GF-D8 (cell line): ENCODE measurements at regions not wholly inside any gene's neighbourhood (a gene's known extent, or its start where the extent isn't known, plus 50 kb on each side); places are given as distances from the start of the nearest gene placed in this dataset.
"Not testable (repeated sequence)": the region's sequence is repeated elsewhere in the genome, so short reads cannot be mapped to it uniquely, and the experiment has no call there.

ENCODE experiments used
- DNase-seq: peaks from one replicate; lab custom pipeline; 2025; lab: John Stamatoyannopoulos, UW

- peak; percentile 55 for DNase-seq
Observed at GRCh38 chr6:82118150-82118562, 129.4 kb downstream of the IBTK start.

- no peak for DNase-seq
Observed at GRCh38 chr6:82114748-82115147, 132.8 kb downstream of the IBTK start.

GRCh38 chr6:82113231-82113630 is 134.3 kb downstream of the IBTK start:
- DNase-seq = no peak

GRCh38 chr6:82111818-82112217 is 135.7 kb downstream of the IBTK start:
- DNase-seq = no peak

- DNase-seq = no peak
Observed at GRCh38 chr6:82111114-82111513, 136.4 kb downstream of the IBTK start.

- DNase-seq = not testable (repeated sequence)
Observed at GRCh38 chr6:82103171-82103570, 144.4 kb downstream of the IBTK start.

GRCh38 chr6:82101374-82102114 is 146.0 kb downstream of the IBTK start:
- DNase-seq = not testable (repeated sequence)

GRCh38 chr6:82100763-82101162 is 146.8 kb downstream of the IBTK start:
- not testable (repeated sequence) for DNase-seq

GRCh38 chr6:82097676-82098075 is 149.9 kb downstream of the IBTK start:
- DNase-seq = no peak

GRCh38 chr6:82095091-82095490 is 152.5 kb downstream of the IBTK start:
- peak; percentile 24 for DNase-seq

- no peak for DNase-seq
Observed at GRCh38 chr6:82094166-82094806, 153.3 kb downstream of the IBTK start.

GRCh38 chr6:82088978-82089771 is 158.4 kb downstream of the IBTK start:
- DNase-seq = no peak

GRCh38 chr6:82086944-82087343 is 160.6 kb downstream of the IBTK start:
- no peak for DNase-seq

GRCh38 chr6:82085701-82086100 is 161.8 kb downstream of the IBTK start:
- no peak for DNase-seq

- no peak for DNase-seq
Observed at GRCh38 chr6:82084324-82084920, 163.1 kb downstream of the IBTK start.

GRCh38 chr6:82083646-82084045 is 163.9 kb downstream of the IBTK start:
- no peak for DNase-seq

GRCh38 chr6:82080767-82081166 is 166.8 kb downstream of the IBTK start:
- no peak for DNase-seq

- no peak for DNase-seq
Observed at GRCh38 chr6:82078286-82078908, 169.1 kb downstream of the IBTK start.

GRCh38 chr6:82076916-82077315 is 170.6 kb downstream of the IBTK start:
- no peak for DNase-seq

GRCh38 chr6:82074556-82074955 is 173.0 kb downstream of the IBTK start:
- DNase-seq = no peak

- DNase-seq = no peak
Observed at GRCh38 chr6:82073484-82073883, 174.1 kb downstream of the IBTK start.

GRCh38 chr6:82072751-82073150 is 174.8 kb downstream of the IBTK start:
- DNase-seq = no peak
